Osteoblast (primary cell): ENCODE measurements at regions not wholly inside any gene's neighbourhood (a gene's known extent, or its start where the extent isn't known, plus 50 kb on each side); places are given as distances from the start of the nearest gene placed in this dataset.
A peak's percentile ranks its signal among the peaks of the same experiment; 100 is the strongest.

Experiments used
- DNase-seq: peaks from one replicate; pipeline ENCODE4 v3.0.0; 2011; ENCODE audit warnings: low spot score, mixed read lengths; ENCODE audit not compliant: insufficient read length; ENCODE audit errors: missing footprints
- H2AFZ ChIP-seq: 2 replicates; pipeline ENCODE4 v1.6.0; 2011; ENCODE audit warnings: mild to moderate bottlenecking, low read length
- H3K27ac ChIP-seq: 2 replicates; pipeline ENCODE4 v1.5.1; 2011; ENCODE audit warnings: mild to moderate bottlenecking, low read depth, low read length, moderate library complexity
- H3K27me3 ChIP-seq: 2 replicates; pipeline ENCODE4 v1.6.0; 2012; ENCODE audit warnings: mild to moderate bottlenecking, control low read depth, inconsistent platforms, low read length, moderate library complexity; ENCODE audit not compliant: insufficient read depth
- H3K36me3 ChIP-seq: 2 replicates; pipeline ENCODE4 v1.5.1; 2011; ENCODE audit warnings: mild to moderate bottlenecking, low read length, control low read depth, moderate library complexity; ENCODE audit not compliant: insufficient read depth
- H3K4me1 ChIP-seq: 2 replicates; pipeline ENCODE4 v1.5.1; 2011; ENCODE audit warnings: mild to moderate bottlenecking, low read length, control low read depth, moderate library complexity; ENCODE audit not compliant: insufficient read depth
- H3K4me2 ChIP-seq: 2 replicates; pipeline ENCODE4 v1.6.0; 2011; ENCODE audit warnings: mild to moderate bottlenecking, low read length; ENCODE audit not compliant: insufficient read depth
- H3K4me3 ChIP-seq: fragments of 200-600 bp; sonication (generic); 3 replicates; pipeline ENCODE4 v1.5.1; 2012; ENCODE audit warnings: mild to moderate bottlenecking, low read length, inconsistent platforms; ENCODE audit not compliant: insufficient read depth
- H3K79me2 ChIP-seq: 2 replicates; pipeline ENCODE4 v1.6.0; 2012; ENCODE audit warnings: mild to moderate bottlenecking, low read length, control low read depth, inconsistent platforms; ENCODE audit not compliant: insufficient read depth
- H3K9me3 ChIP-seq: 2 replicates; pipeline ENCODE4 v1.5.1; 2011; ENCODE audit warnings: low read depth, low read length, control low read depth
- H4K20me1 ChIP-seq: 2 replicates; pipeline ENCODE4 v1.6.0; 2012; ENCODE audit warnings: mild to moderate bottlenecking, low read length, control low read depth; ENCODE audit not compliant: insufficient read depth
- CTCF ChIP-seq: IDR thresholded peaks from 2 replicates; pipeline ENCODE4 v1.5.1; 2011; ENCODE audit warnings: mild to moderate bottlenecking, low read depth, low read length, moderate library complexity; ENCODE audit errors: extremely low read depth

- no peaks in the 10 kb centered on the region for H3K27me3 ChIP-seq
- no peak overlapping the region for H3K27ac ChIP-seq
- no peaks in the 10 kb centered on the region for H3K9me3 ChIP-seq
- DNase-seq, result no peak
- H4K20me1 ChIP-seq, result no peaks in the 10 kb centered on the region
- H3K4me3 ChIP-seq, result no peak overlapping the region
- no peaks in the 10 kb centered on the region for H3K4me1 ChIP-seq
- no peaks in the 10 kb centered on the region for H3K79me2 ChIP-seq
- H3K36me3 ChIP-seq, result no peaks in the 10 kb centered on the region
- no peak for TF ChIP-seq CTCF
- no peak overlapping the region for H2AFZ ChIP-seq
- H3K4me2 ChIP-seq, result no peak overlapping the region
Observed at GRCh38 chr10:88207121-88207546, 343.7 kb downstream of the PTEN start.

GRCh38 chr10:88209231-88209630, 345.8 kb downstream of the PTEN start:
- no peaks in the 10 kb centered on the region for H3K79me2 ChIP-seq
- no peaks in the 10 kb centered on the region for H3K36me3 ChIP-seq
- no peak for TF ChIP-seq CTCF
- no peak overlapping the region for H2AFZ ChIP-seq
- no peaks in the 10 kb centered on the region for H3K9me3 ChIP-seq
- no peaks in the 10 kb centered on the region for H3K27me3 ChIP-seq
- no peak overlapping the region for H3K4me3 ChIP-seq
- no peak overlapping the region for H3K27ac ChIP-seq
- DNase-seq, result no peak
- H4K20me1 ChIP-seq, result no peaks in the 10 kb centered on the region
- H3K4me2 ChIP-seq, result no peak overlapping the region
- H3K4me1 ChIP-seq, result no peaks in the 10 kb centered on the region

- H3K27ac ChIP-seq, result no peak overlapping the region
- H3K4me1 ChIP-seq, result no peaks in the 10 kb centered on the region
- no peak for DNase-seq
- no peaks in the 10 kb centered on the region for H3K79me2 ChIP-seq
- H3K36me3 ChIP-seq, result no peaks in the 10 kb centered on the region
- H3K4me2 ChIP-seq, result no peak overlapping the region
- H3K27me3 ChIP-seq, result no peaks in the 10 kb centered on the region
- H3K4me3 ChIP-seq, result no peak overlapping the region
- no peaks in the 10 kb centered on the region for H4K20me1 ChIP-seq
- TF ChIP-seq CTCF, result no peak
- peak overlapping the region; percentile 10 for H2AFZ ChIP-seq
- H3K9me3 ChIP-seq, result no peaks in the 10 kb centered on the region
Observed at GRCh38 chr10:88209837-88210561, 346.6 kb downstream of the PTEN start.

GRCh38 chr10:88211230-88211629, 347.8 kb downstream of the PTEN start:
- H3K9me3 ChIP-seq, result no peaks in the 10 kb centered on the region
- DNase-seq, result no peak
- no peaks in the 10 kb centered on the region for H3K27me3 ChIP-seq
- H2AFZ ChIP-seq, result no peak overlapping the region
- no peaks in the 10 kb centered on the region for H3K4me1 ChIP-seq
- no peak overlapping the region for H3K27ac ChIP-seq
- H3K4me2 ChIP-seq, result no peak overlapping the region
- H3K4me3 ChIP-seq, result no peak overlapping the region
- no peaks in the 10 kb centered on the region for H3K36me3 ChIP-seq
- no peaks in the 10 kb centered on the region for H3K79me2 ChIP-seq
- H4K20me1 ChIP-seq, result no peaks in the 10 kb centered on the region
- no peak for TF ChIP-seq CTCF
